HCT116 (cell line): ENCODE measurements at regions not wholly inside any gene's neighbourhood (a gene's known extent, or its start where the extent isn't known, plus 50 kb on each side); places are given as distances from the start of the nearest gene placed in this dataset.

Experiments
- ATAC-seq: fragments of 200-7000 bp; cut with Tn5 transposase; 2 replicates; pipeline ENCODE4 v1.9.1; 2020; ENCODE audit warnings: mild to moderate bottlenecking, moderate library complexity
- BruUV-seq: library from RNA; stranded (reverse); fragments of 400-500 nt; replicated peaks from 2 replicates; lab custom pipeline; 2021; lab: Mats Ljungman, UMichigan
- CTCF ChIA-PET: fragments of 300-600 bp; sonication (Branson Sonifier 250); formaldehyde crosslinking; loops from one replicate; lab custom pipeline; 2021; ENCODE audit warnings: antibody characterized with exemption; lab: Charles Lee
- POLR2A ChIA-PET: fragments of 300-600, 350-600 bp; sonication (Branson Sonifier 250); formaldehyde crosslinking; loops from one replicate; lab custom pipeline; 2021; ENCODE audit warnings: antibody characterized with exemption; lab: Charles Lee
- RAD21 ChIA-PET, 2 experiments: fragments of 300-600 bp; sonication (Branson Sonifier 250); formaldehyde crosslinking; loops; one replicate each; lab custom pipeline; 2023; ENCODE audit warnings: low total read pairs in 2 of 2; ENCODE audit not compliant: uncharacterized antibody in 2 of 2, unreplicated experiment in 2 of 2, low non-redundant PET in 1 of 2; lab: Charles Lee
- DNase-seq: peaks from one replicate; pipeline ENCODE4 v3.0.0-alpha.2; 2010; ENCODE audit warnings: low read depth, low spot score
- H2AFZ ChIP-seq: fragments of 200-600 bp; shearing (Covaris generic), sonication (generic); 2 replicates; pipeline ENCODE4 v1.6.1; 2017; ENCODE audit warnings: low read depth, mixed run types, mixed read lengths, antibody characterized with exemption, low read length; ENCODE audit not compliant: poor library complexity, severe bottlenecking
- H3K27ac ChIP-seq: 2 replicates; pipeline ENCODE4 v1.5.1; 2012; ENCODE audit warnings: low read depth, low read length
- H3K27me3 ChIP-seq: fragments of 200-600 bp; sonication (generic); 2 replicates; pipeline ENCODE4 v1.6.1; 2016; ENCODE audit warnings: mixed run types, low read length, mixed read lengths; ENCODE audit not compliant: insufficient read depth
- H3K36me3 ChIP-seq, 2 experiments: fragments of 200-500 bp in 1 of 2; fragments of 200-600 bp in 1 of 2; sonication (Bioruptor generic) in 1 of 2; sonication (generic) in 1 of 2; 2 replicates each; pipeline versions ENCODE4 v1.5.1 to v1.6.1; 2014 to 2016; ENCODE audit warnings: low read length in 2 of 2, inconsistent platforms in 1 of 2, mixed read lengths in 1 of 2, mixed run types in 1 of 2; ENCODE audit not compliant: insufficient read depth in 2 of 2, control insufficient read depth in 1 of 2
- H3K4me1 ChIP-seq, 2 experiments: fragments of 200-600 bp in 1 of 2; sonication (generic) in 1 of 2; 2 replicates each; pipeline versions ENCODE4 v1.5.1 to v1.6.1; 2012 to 2017; ENCODE audit warnings: low read length in 2 of 2, inconsistent platforms in 1 of 2, mild to moderate bottlenecking in 1 of 2, mixed read lengths in 1 of 2, mixed run types in 1 of 2, moderate library complexity in 1 of 2; ENCODE audit not compliant: insufficient read depth in 2 of 2, control insufficient read depth in 1 of 2
- H3K4me2 ChIP-seq: fragments of 200-600 bp; sonication (generic); 2 replicates; pipeline ENCODE4 v1.6.1; 2017; ENCODE audit warnings: mixed run types, low read length, mixed read lengths
- H3K4me3 ChIP-seq, 2 experiments: fragments of 200-600 bp in 1 of 2; sonication (generic) in 1 of 2; replicated peaks in 1 of 2; 2 replicates each; pipeline ENCODE4 v1.5.1; 2011 to 2016; ENCODE audit warnings: low read length in 2 of 2, control low read depth in 1 of 2, low read depth in 1 of 2, mild to moderate bottlenecking in 1 of 2, mixed read lengths in 1 of 2, mixed run types in 1 of 2
- H3K79me2 ChIP-seq: fragments of 200-600 bp; sonication (generic); 2 replicates; pipeline ENCODE4 v1.6.1; 2017; ENCODE audit warnings: mild to moderate bottlenecking, mixed run types, low read length, moderate library complexity, mixed read lengths; ENCODE audit not compliant: insufficient read depth
- H3K9ac ChIP-seq: fragments of 200-600 bp; sonication (generic); 2 replicates; pipeline ENCODE4 v1.6.1; 2016; ENCODE audit warnings: low read length, mixed read lengths
- H3K9me2 ChIP-seq: fragments of 200-600 bp; sonication (generic), shearing (Covaris generic); 2 replicates; pipeline ENCODE4 v1.6.1; 2017; ENCODE audit warnings: mixed run types, mild to moderate bottlenecking, moderate library complexity; ENCODE audit not compliant: insufficient read depth
- H3K9me3 ChIP-seq, 2 experiments: fragments of 200-500 bp in 1 of 2; fragments of 200-600 bp in 1 of 2; sonication (Bioruptor generic) in 1 of 2; sonication (generic) in 1 of 2; 2 replicates each; pipeline ENCODE4 v1.6.1; 2014 to 2017; ENCODE audit warnings: low read length in 2 of 2, mixed read lengths in 2 of 2, inconsistent platforms in 1 of 2, low read depth in 1 of 2, mild to moderate bottlenecking in 1 of 2, mixed run types in 1 of 2, moderate library complexity in 1 of 2; ENCODE audit not compliant: control insufficient read depth in 1 of 2, insufficient read depth in 1 of 2
- H4K20me1 ChIP-seq: fragments of 200-600 bp; sonication (generic), shearing (Covaris generic); 2 replicates; pipeline ENCODE4 v1.6.1; 2017; ENCODE audit warnings: mixed run types, mild to moderate bottlenecking, moderate library complexity; ENCODE audit not compliant: insufficient read depth
- CBX3 ChIP-seq: IDR thresholded peaks from 2 replicates; pipeline ENCODE4 v1.6.1; 2012; ENCODE audit warnings: low read depth
- CEBPB ChIP-seq: IDR thresholded peaks from 2 replicates; pipeline ENCODE4 v1.6.1; 2012; ENCODE audit warnings: low read depth
- EGR1 ChIP-seq: IDR thresholded peaks from 2 replicates; pipeline ENCODE4 v1.6.1; 2012; ENCODE audit warnings: low read depth
- EZH2 ChIP-seq: fragments of 200-600 bp; sonication (generic); IDR thresholded peaks from 2 replicates; pipeline ENCODE4 v1.6.1; 2017; ENCODE audit warnings: antibody characterized with exemption, mixed run types
- EZH2phosphoT487 ChIP-seq: fragments of 200-600 bp; IDR thresholded peaks from 2 replicates; pipeline ENCODE4 v1.6.1; 2018; ENCODE audit warnings: antibody characterized with exemption, borderline replicate concordance
- POLR2A ChIP-seq: IDR thresholded peaks from 2 replicates; pipeline ENCODE4 v1.7.0; 2011; ENCODE audit warnings: borderline replicate concordance; ENCODE audit not compliant: insufficient read depth, insufficient read length; ENCODE audit errors: extremely low read depth
- YY1 ChIP-seq: IDR thresholded peaks from 2 replicates; pipeline ENCODE4 v1.6.1; 2011; ENCODE audit warnings: low read length, low read depth, moderate library complexity, mild to moderate bottlenecking; ENCODE audit not compliant: insufficient replicate concordance; ENCODE audit errors: extremely low read depth
- ZFX ChIP-seq: fragments of 450-650 bp; IDR thresholded peaks from 2 replicates; pipeline ENCODE4 v1.6.1; 2017
- ZNF274 ChIP-seq: fragments of 200-500 bp; sonication (Bioruptor generic); IDR thresholded peaks from 2 replicates; pipeline ENCODE4 v1.6.1; 2014; ENCODE audit warnings: mild to moderate bottlenecking, low read depth, low read length, inconsistent platforms
- intact Hi-C: fragments of 100-400 bp; cut with micrococcal nuclease; formaldehyde crosslinking; loops from 2 replicates; pipeline ENCODE4 v1.10.0; 2022
- TF ChIP-seq, protein P1 (sequence below): IDR thresholded peaks from 2 replicates; pipeline ENCODE4 v1.6.1; 2012
- TF ChIP-seq, protein P2 (sequence below): IDR thresholded peaks from 2 replicates; pipeline ENCODE4 v1.6.1; 2012; ENCODE audit warnings: low read depth

DNA sequence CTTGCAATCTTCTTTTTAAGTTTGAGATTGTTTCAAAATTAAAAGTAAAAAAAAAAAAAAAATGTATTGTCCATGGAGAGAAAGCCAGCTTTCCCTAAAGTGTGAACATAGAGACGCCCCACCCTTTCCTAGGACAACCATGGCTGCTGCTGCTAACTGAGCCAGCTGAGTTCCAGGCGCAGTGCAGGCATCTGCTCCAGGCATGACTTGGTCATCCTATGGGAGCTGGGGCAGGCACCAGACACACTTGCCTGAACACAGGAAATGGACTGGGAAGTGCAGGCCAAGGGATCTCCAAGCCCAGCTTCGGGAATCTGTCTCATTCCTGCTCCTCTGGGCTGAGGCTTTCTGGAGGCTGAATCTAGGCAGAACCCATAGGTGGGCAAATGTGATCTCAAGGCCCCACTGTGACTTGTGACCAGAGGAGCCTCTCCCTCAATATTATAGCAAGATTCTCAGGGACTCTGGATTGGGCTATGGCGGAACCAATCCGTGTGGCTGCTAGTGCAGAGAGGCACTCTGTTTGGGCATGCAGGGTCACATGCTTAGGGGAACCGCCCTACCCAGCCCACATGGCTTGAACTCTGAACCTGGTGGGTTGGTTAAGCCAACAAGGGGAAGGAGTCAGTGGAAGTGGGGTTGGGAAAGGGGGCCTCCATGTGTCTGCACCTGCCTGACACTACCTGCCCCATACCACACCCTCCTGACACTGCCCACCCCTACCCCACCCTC is 138.2 kb upstream of the CST7 start:
- ChIA-PET CTCF (no interaction called here), POLR2A (no interaction called here), RAD21 (no interaction called here)
- no peak overlapping the region for H3K4me2 ChIP-seq
- H4K20me1 ChIP-seq, result no peaks in the 10 kb centered on the region
- DNase-seq, result no peak
- H2AFZ ChIP-seq, result no peak overlapping the region
- intact Hi-C loops, result no loop called here
- peaks cover 5% of the 10 kb centered on the region; the same call in 1 of the 2 replicates for H3K27me3 ChIP-seq
- ATAC-seq, result no peak
- no peaks in the 10 kb centered on the region for H3K9me2 ChIP-seq
- H3K4me3 ChIP-seq, result no peak overlapping the region
- H3K36me3 ChIP-seq, result no peaks in the 10 kb centered on the region
- H3K4me1 ChIP-seq, result no peaks in the 10 kb centered on the region
- TF ChIP-seq ZNF274 (no peak), EZH2 (no peak), CBX3 (no peak), YY1 (no peak), ZFX (no peak), CEBPB (no peak)
- TF ChIP-seq, protein P1, sequence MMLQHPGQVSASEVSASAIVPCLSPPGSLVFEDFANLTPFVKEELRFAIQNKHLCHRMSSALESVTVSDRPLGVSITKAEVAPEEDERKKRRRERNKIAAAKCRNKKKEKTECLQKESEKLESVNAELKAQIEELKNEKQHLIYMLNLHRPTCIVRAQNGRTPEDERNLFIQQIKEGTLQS, result no peak
- no TSS peak for BruUV-seq
- no peaks in the 10 kb centered on the region for H3K79me2 ChIP-seq
- no peak overlapping the region for H3K9ac ChIP-seq
- H3K9me3 ChIP-seq, result no peaks in the 10 kb centered on the region
- H3K27ac ChIP-seq, result no peak overlapping the region

DNA sequence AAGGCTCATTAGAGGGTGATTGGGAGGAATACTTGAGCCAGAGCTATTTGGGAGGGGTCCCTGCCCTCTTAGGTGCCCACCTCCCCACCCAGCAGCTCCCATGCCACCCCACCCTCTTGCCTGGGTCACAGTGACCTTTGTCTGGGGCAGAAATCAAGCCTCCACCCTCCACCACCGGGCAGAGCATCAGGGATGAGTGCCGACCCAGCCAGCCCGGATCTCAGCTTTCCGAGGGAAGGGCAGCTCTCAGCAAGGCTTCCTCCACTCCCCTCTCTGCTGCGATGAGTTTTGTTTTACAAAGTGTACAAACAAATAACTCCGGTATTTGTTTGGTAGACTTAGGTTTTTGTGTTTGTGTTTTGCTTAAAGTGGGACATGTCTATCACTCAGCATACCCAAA is 136.7 kb upstream of the CST7 start:
- no peaks in the 10 kb centered on the region for H3K9me3 ChIP-seq
- H2AFZ ChIP-seq, result no peak overlapping the region
- no peaks in the 10 kb centered on the region for H3K4me1 ChIP-seq
- H3K4me3 ChIP-seq, result no peak overlapping the region
- H4K20me1 ChIP-seq, result no peaks in the 10 kb centered on the region
- TF ChIP-seq EZH2phosphoT487, result no peak
- TF ChIP-seq, protein P2, sequence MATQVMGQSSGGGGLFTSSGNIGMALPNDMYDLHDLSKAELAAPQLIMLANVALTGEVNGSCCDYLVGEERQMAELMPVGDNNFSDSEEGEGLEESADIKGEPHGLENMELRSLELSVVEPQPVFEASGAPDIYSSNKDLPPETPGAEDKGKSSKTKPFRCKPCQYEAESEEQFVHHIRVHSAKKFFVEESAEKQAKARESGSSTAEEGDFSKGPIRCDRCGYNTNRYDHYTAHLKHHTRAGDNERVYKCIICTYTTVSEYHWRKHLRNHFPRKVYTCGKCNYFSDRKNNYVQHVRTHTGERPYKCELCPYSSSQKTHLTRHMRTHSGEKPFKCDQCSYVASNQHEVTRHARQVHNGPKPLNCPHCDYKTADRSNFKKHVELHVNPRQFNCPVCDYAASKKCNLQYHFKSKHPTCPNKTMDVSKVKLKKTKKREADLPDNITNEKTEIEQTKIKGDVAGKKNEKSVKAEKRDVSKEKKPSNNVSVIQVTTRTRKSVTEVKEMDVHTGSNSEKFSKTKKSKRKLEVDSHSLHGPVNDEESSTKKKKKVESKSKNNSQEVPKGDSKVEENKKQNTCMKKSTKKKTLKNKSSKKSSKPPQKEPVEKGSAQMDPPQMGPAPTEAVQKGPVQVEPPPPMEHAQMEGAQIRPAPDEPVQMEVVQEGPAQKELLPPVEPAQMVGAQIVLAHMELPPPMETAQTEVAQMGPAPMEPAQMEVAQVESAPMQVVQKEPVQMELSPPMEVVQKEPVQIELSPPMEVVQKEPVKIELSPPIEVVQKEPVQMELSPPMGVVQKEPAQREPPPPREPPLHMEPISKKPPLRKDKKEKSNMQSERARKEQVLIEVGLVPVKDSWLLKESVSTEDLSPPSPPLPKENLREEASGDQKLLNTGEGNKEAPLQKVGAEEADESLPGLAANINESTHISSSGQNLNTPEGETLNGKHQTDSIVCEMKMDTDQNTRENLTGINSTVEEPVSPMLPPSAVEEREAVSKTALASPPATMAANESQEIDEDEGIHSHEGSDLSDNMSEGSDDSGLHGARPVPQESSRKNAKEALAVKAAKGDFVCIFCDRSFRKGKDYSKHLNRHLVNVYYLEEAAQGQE, result no peak
- TF ChIP-seq EGR1, result no peak
- no peak for TF ChIP-seq POLR2A
- TF ChIP-seq, all 23 proteins: peak for 0
- Histone ChIP-seq H3K9me2 (no peaks in the 10 kb centered on the region), H3K36me3 (no peaks in the 10 kb centered on the region), H3K79me2 (no peaks in the 10 kb centered on the region), H3K27me3 (peaks cover 20% of the 10 kb centered on the region; the same call in 1 of the 2 replicates), H3K27ac (no peak overlapping the region), H3K9ac (no peak overlapping the region), H3K4me2 (no peak overlapping the region)
- ATAC-seq (no peak), DNase-seq (no peak)
- no TSS peak for BruUV-seq
- ChIA-PET CTCF (no interaction called here), RAD21 (no interaction called here), POLR2A (no interaction called here)
- intact Hi-C loops, result no loop called here
